Mucosa of descending colon (tissue), 3 donors: ENCODE measurements at regions not wholly inside any gene's neighbourhood (a gene's known extent, or its start where the extent isn't known, plus 50 kb on each side); places are given as distances from the start of the nearest gene placed in this dataset.

Experiments used
- ATAC-seq: fragments of 200-7000 bp; cut with Tn5 transposase; one replicate; pipeline ENCODE4 v1.9.1; 2020; ENCODE audit warnings: mild to moderate bottlenecking, moderate library complexity
- DNase-seq, 3 donors: peaks; one replicate each; pipeline ENCODE4 v3.0.0-alpha.2; 2020
- H3K36me3 ChIP-seq: fragments of 200-600 bp; one replicate; pipeline ENCODE4 v1.8.0; 2021; ENCODE audit warnings: low read depth, mild to moderate bottlenecking
- H3K4me1 ChIP-seq: fragments of 200-600 bp; one replicate; pipeline ENCODE4 v1.8.0; 2021; ENCODE audit warnings: low read depth, mild to moderate bottlenecking
- H3K4me3 ChIP-seq: fragments of 200-600 bp; one replicate; pipeline ENCODE4 v1.8.0; 2021; ENCODE audit warnings: mild to moderate bottlenecking
- H3K9me3 ChIP-seq: fragments of 200-600 bp; one replicate; pipeline ENCODE4 v1.8.0; 2021; ENCODE audit warnings: mild to moderate bottlenecking
- intact Hi-C, 2 donors: fragments of 100-400 bp; cut with DNase I in 1 of 2; cut with micrococcal nuclease in 1 of 2; formaldehyde crosslinking; loops; one replicate each; pipeline versions ENCODE4 v1.11.0 to v1.11.1; 2022; cut with DNase I, micrococcal nuclease
- TF ChIP-seq, protein P1 (sequence below): fragments of 200-600 bp; IDR thresholded peaks from one replicate; pipeline ENCODE4 v1.8.0; 2022; ENCODE audit warnings: antibody characterized with exemption, mild to moderate bottlenecking
- donor health status: DM: no; HTN: no; CAD: no; lungs with moderate emphysema.
- donor health status: DM: no; HTN: no; CAD: no.
- donor health status: DM: no; HTN: yes; CAD: no.

GRCh38 chr11:19526119-19526518, 186.5 kb upstream of the NAV2 start:
- H3K9me3 ChIP-seq: no peaks in the 10 kb centered on the region
- H3K4me3 ChIP-seq: no peak overlapping the region
- DNase-seq (no peak), ATAC-seq (no peak)
- H3K36me3 ChIP-seq: no peaks in the 10 kb centered on the region
- TF ChIP-seq, protein P1, sequence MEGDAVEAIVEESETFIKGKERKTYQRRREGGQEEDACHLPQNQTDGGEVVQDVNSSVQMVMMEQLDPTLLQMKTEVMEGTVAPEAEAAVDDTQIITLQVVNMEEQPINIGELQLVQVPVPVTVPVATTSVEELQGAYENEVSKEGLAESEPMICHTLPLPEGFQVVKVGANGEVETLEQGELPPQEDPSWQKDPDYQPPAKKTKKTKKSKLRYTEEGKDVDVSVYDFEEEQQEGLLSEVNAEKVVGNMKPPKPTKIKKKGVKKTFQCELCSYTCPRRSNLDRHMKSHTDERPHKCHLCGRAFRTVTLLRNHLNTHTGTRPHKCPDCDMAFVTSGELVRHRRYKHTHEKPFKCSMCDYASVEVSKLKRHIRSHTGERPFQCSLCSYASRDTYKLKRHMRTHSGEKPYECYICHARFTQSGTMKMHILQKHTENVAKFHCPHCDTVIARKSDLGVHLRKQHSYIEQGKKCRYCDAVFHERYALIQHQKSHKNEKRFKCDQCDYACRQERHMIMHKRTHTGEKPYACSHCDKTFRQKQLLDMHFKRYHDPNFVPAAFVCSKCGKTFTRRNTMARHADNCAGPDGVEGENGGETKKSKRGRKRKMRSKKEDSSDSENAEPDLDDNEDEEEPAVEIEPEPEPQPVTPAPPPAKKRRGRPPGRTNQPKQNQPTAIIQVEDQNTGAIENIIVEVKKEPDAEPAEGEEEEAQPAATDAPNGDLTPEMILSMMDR: no peak
- intact Hi-C loops: no loop called here
- no peaks in the 10 kb centered on the region for H3K4me1 ChIP-seq

GRCh38 chr11:19525714-19526113, 186.9 kb upstream of the NAV2 start:
- Histone ChIP-seq H3K9me3 (no peaks in the 10 kb centered on the region), H3K4me3 (no peak overlapping the region), H3K4me1 (no peaks in the 10 kb centered on the region), H3K36me3 (no peaks in the 10 kb centered on the region)
- intact Hi-C loops: no loop called here
- TF ChIP-seq, protein P1: no peak
- ATAC-seq (no peak), DNase-seq (no peak)

DNA sequence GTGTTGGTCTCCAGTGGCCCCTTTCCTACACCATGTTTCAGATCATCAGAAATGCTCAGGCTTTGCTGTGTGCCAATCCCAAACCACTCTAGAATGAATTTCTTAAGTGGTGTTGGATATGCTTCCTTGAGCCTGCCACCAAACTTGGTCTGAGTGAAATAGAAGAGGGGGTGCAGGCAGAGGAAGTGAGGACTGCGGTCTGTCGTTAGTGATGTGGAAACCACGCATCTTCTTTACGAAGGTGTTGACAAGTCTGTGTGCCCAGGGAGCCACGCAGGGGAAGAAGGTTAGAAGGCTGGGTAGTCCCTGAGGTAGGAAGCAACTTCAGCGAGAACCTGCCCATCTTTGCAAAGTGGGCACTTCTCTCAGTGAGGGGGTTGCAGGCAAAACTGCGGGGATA, 187.4 kb upstream of the NAV2 start:
- TF ChIP-seq, protein P1: no peak
- ATAC-seq: no peak
- intact Hi-C loops: no loop called here

GRCh38 chr11:19524171-19524671, 188.4 kb upstream of the NAV2 start:
- Histone ChIP-seq H3K9me3 (no peaks in the 10 kb centered on the region), H3K36me3 (no peaks in the 10 kb centered on the region), H3K4me3 (no peak overlapping the region), H3K4me1 (no peaks in the 10 kb centered on the region)
- intact Hi-C loops: no loop called here
- DNase-seq: no peak
- ATAC-seq: no peak
- TF ChIP-seq, protein P1: no peak

More for the DNA sequence above, 187.4 kb upstream of the NAV2 start:
- Histone ChIP-seq H3K9me3 (no peaks in the 10 kb centered on the region), H3K36me3 (no peaks in the 10 kb centered on the region), H3K4me3 (no peak overlapping the region), H3K4me1 (no peaks in the 10 kb centered on the region)
- no peak for DNase-seq

DNA sequence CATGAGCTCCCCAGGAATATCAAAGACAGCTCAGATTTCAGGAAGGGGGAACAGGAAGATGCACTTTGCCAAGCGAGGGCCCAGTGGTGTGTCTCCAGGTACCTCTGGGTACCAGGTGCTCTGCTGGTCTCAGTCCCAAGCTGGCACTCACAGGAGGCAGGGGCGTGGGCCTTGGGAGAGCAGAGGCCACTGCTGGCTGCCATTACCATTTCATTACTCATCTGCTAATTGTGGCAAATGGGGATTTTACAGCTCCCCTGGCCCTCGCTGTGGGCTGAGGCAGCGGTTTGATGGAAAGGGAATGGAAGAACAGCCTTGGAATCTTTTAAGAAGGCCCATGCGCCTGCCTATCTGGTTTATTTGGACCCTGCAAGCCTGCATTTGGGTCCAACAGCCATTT, 192.0 kb upstream of the NAV2 start:
- H3K36me3 ChIP-seq: no peaks in the 10 kb centered on the region
- intact Hi-C loops: no loop called here
- H3K9me3 ChIP-seq: no peaks in the 10 kb centered on the region
- DNase-seq (no peak), ATAC-seq (no peak)
- H3K4me1 ChIP-seq: no peaks in the 10 kb centered on the region
- no peak overlapping the region for H3K4me3 ChIP-seq
- TF ChIP-seq, protein P1: no peak
